Activated naive CD4-positive, alpha-beta T cell treated with anti-CD3 and anti-CD28 coated beads, Interleukin-2, amount 50 U/mL, for 24 hours (primary cell): ENCODE measurements at regions not wholly inside any gene's neighbourhood (a gene's known extent, or its start where the extent isn't known, plus 50 kb on each side); places are given as distances from the start of the nearest gene placed in this dataset.

ENCODE experiments used
- H3K27ac Mint-ChIP-seq: one replicate; pipeline ENCODE4 v1.8.0; 2021; ENCODE audit warnings: mild to moderate bottlenecking, mixed read lengths
- H3K27me3 Mint-ChIP-seq: one replicate; pipeline ENCODE4 v1.8.0; 2021; ENCODE audit warnings: mixed read lengths
- H3K36me3 Mint-ChIP-seq: one replicate; pipeline ENCODE4 v1.8.0; 2021; ENCODE audit warnings: mixed read lengths
- H3K4me1 Mint-ChIP-seq: one replicate; pipeline ENCODE4 v1.8.0; 2021; ENCODE audit warnings: mixed read lengths
- H3K4me3 Mint-ChIP-seq: one replicate; pipeline ENCODE4 v1.8.0; 2021; ENCODE audit warnings: mild to moderate bottlenecking, mixed read lengths
- H3K9me3 Mint-ChIP-seq: one replicate; pipeline ENCODE4 v1.8.0; 2021; ENCODE audit warnings: mixed read lengths

GRCh38 chr13:59542303-59542702 is 621.4 kb downstream of the DIAPH3 start:
- H3K4me3 Mint-ChIP-seq = no peak overlapping the region
- H3K4me1 Mint-ChIP-seq = no peaks in the 10 kb centered on the region
- H3K27me3 Mint-ChIP-seq = peaks cover 4% of the 10 kb centered on the region
- no peak overlapping the region for H3K27ac Mint-ChIP-seq
- H3K9me3 Mint-ChIP-seq = no peaks in the 10 kb centered on the region
- no peaks in the 10 kb centered on the region for H3K36me3 Mint-ChIP-seq

GRCh38 chr13:59543418-59543817 is 620.3 kb downstream of the DIAPH3 start:
- Mint-ChIP-seq H3K27me3 (peaks cover 4% of the 10 kb centered on the region), H3K36me3 (no peaks in the 10 kb centered on the region), H3K4me1 (no peaks in the 10 kb centered on the region), H3K27ac (no peak overlapping the region), H3K9me3 (no peaks in the 10 kb centered on the region), H3K4me3 (no peak overlapping the region)

- peaks cover under 1% of the 10 kb centered on the region for H3K36me3 Mint-ChIP-seq
- H3K27me3 Mint-ChIP-seq = peaks cover 4% of the 10 kb centered on the region
- H3K4me1 Mint-ChIP-seq = no peaks in the 10 kb centered on the region
- no peak overlapping the region for H3K27ac Mint-ChIP-seq
- no peak overlapping the region for H3K4me3 Mint-ChIP-seq
- peaks cover 2% of the 10 kb centered on the region for H3K9me3 Mint-ChIP-seq
These were observed 618.7 kb downstream of the DIAPH3 start for GRCh38 chr13:59545007-59545406.

- no peak overlapping the region for H3K4me3 Mint-ChIP-seq
- H3K27me3 Mint-ChIP-seq = peaks cover 4% of the 10 kb centered on the region
These were observed 617.5 kb downstream of the DIAPH3 start for GRCh38 chr13:59546178-59546577.

GRCh38 chr13:59547950-59548349 is 615.8 kb downstream of the DIAPH3 start:
- H3K27me3 Mint-ChIP-seq = peaks cover 4% of the 10 kb centered on the region
- H3K9me3 Mint-ChIP-seq = peaks cover 19% of the 10 kb centered on the region
- no peaks in the 10 kb centered on the region for H3K4me1 Mint-ChIP-seq
- H3K36me3 Mint-ChIP-seq = peaks cover 1% of the 10 kb centered on the region
- no peak overlapping the region for H3K4me3 Mint-ChIP-seq
- no peak overlapping the region for H3K27ac Mint-ChIP-seq

More at GRCh38 chr13:59546178-59546577, 617.5 kb downstream of the DIAPH3 start:
- Mint-ChIP-seq H3K4me1 (no peaks in the 10 kb centered on the region), H3K36me3 (peaks cover 1% of the 10 kb centered on the region), H3K9me3 (peaks cover 10% of the 10 kb centered on the region), H3K27ac (no peak overlapping the region)

- Mint-ChIP-seq H3K4me1 (no peaks in the 10 kb centered on the region), H3K4me3 (no peak overlapping the region), H3K36me3 (no peaks in the 10 kb centered on the region), H3K27me3 (peaks cover 4% of the 10 kb centered on the region), H3K27ac (no peak overlapping the region), H3K9me3 (peaks cover 7% of the 10 kb centered on the region)
These were observed 600.8 kb downstream of the DIAPH3 start for GRCh38 chr13:59562924-59563323.

GRCh38 chr13:59566561-59566960 is 597.2 kb downstream of the DIAPH3 start:
- Mint-ChIP-seq H3K27ac (no peak overlapping the region), H3K9me3 (peaks cover 7% of the 10 kb centered on the region)

GRCh38 chr13:59568306-59568705 is 595.4 kb downstream of the DIAPH3 start:
- no peak overlapping the region for H3K27ac Mint-ChIP-seq
- H3K27me3 Mint-ChIP-seq = peaks cover 9% of the 10 kb centered on the region
- H3K9me3 Mint-ChIP-seq = peaks cover 7% of the 10 kb centered on the region
- H3K4me1 Mint-ChIP-seq = no peaks in the 10 kb centered on the region
- no peaks in the 10 kb centered on the region for H3K36me3 Mint-ChIP-seq
- no peak overlapping the region for H3K4me3 Mint-ChIP-seq

More at GRCh38 chr13:59566561-59566960, 597.2 kb downstream of the DIAPH3 start:
- no peaks in the 10 kb centered on the region for H3K36me3 Mint-ChIP-seq
- H3K4me3 Mint-ChIP-seq = no peak overlapping the region
- H3K27me3 Mint-ChIP-seq = peaks cover 9% of the 10 kb centered on the region
- H3K4me1 Mint-ChIP-seq = no peaks in the 10 kb centered on the region

GRCh38 chr13:59570204-59570603 is 593.5 kb downstream of the DIAPH3 start:
- H3K4me3 Mint-ChIP-seq = no peak overlapping the region
- no peak overlapping the region for H3K27ac Mint-ChIP-seq
- H3K9me3 Mint-ChIP-seq = peaks cover 11% of the 10 kb centered on the region
- H3K4me1 Mint-ChIP-seq = no peaks in the 10 kb centered on the region
- H3K36me3 Mint-ChIP-seq = no peaks in the 10 kb centered on the region
- H3K27me3 Mint-ChIP-seq = peaks cover 9% of the 10 kb centered on the region

GRCh38 chr13:59584101-59584500 is 579.6 kb downstream of the DIAPH3 start:
- Mint-ChIP-seq H3K27me3 (peaks cover 5% of the 10 kb centered on the region), H3K4me1 (no peaks in the 10 kb centered on the region), H3K9me3 (peaks cover 4% of the 10 kb centered on the region), H3K27ac (no peak overlapping the region), H3K4me3 (no peak overlapping the region), H3K36me3 (no peaks in the 10 kb centered on the region)

GRCh38 chr13:59584761-59585670 is 578.7 kb downstream of the DIAPH3 start:
- no peaks in the 10 kb centered on the region for H3K36me3 Mint-ChIP-seq
- H3K4me1 Mint-ChIP-seq = no peaks in the 10 kb centered on the region
- H3K4me3 Mint-ChIP-seq = no peak overlapping the region
- peaks cover 4% of the 10 kb centered on the region for H3K9me3 Mint-ChIP-seq
- H3K27ac Mint-ChIP-seq = no peak overlapping the region
- peaks cover 5% of the 10 kb centered on the region for H3K27me3 Mint-ChIP-seq

GRCh38 chr13:59587030-59587429 is 576.7 kb downstream of the DIAPH3 start:
- Mint-ChIP-seq H3K27me3 (peaks cover 5% of the 10 kb centered on the region), H3K4me1 (no peaks in the 10 kb centered on the region), H3K36me3 (no peaks in the 10 kb centered on the region), H3K27ac (no peak overlapping the region), H3K9me3 (peaks cover 5% of the 10 kb centered on the region), H3K4me3 (no peak overlapping the region)

GRCh38 chr13:59587971-59588716 is 575.6 kb downstream of the DIAPH3 start:
- peaks cover 5% of the 10 kb centered on the region for H3K9me3 Mint-ChIP-seq
- H3K27ac Mint-ChIP-seq = no peak overlapping the region

GRCh38 chr13:59588717-59589067 is 575.0 kb downstream of the DIAPH3 start:
- Mint-ChIP-seq H3K36me3 (no peaks in the 10 kb centered on the region), H3K27ac (no peak overlapping the region), H3K4me1 (no peaks in the 10 kb centered on the region), H3K27me3 (peaks cover 8% of the 10 kb centered on the region), H3K4me3 (no peak overlapping the region), H3K9me3 (peaks cover 5% of the 10 kb centered on the region)

More at GRCh38 chr13:59587971-59588716, 575.6 kb downstream of the DIAPH3 start:
- Mint-ChIP-seq H3K27me3 (peaks cover 5% of the 10 kb centered on the region), H3K4me3 (no peak overlapping the region), H3K36me3 (no peaks in the 10 kb centered on the region), H3K4me1 (no peaks in the 10 kb centered on the region)

GRCh38 chr13:59601993-59602392 is 561.7 kb downstream of the DIAPH3 start:
- Mint-ChIP-seq H3K4me1 (no peaks in the 10 kb centered on the region), H3K36me3 (no peaks in the 10 kb centered on the region), H3K27me3 (peaks cover 8% of the 10 kb centered on the region), H3K9me3 (peaks cover 27% of the 10 kb centered on the region), H3K4me3 (no peak overlapping the region), H3K27ac (no peak overlapping the region)

- H3K4me1 Mint-ChIP-seq = no peaks in the 10 kb centered on the region
- H3K4me3 Mint-ChIP-seq = no peak overlapping the region
- no peaks in the 10 kb centered on the region for H3K36me3 Mint-ChIP-seq
- H3K9me3 Mint-ChIP-seq = peaks cover 27% of the 10 kb centered on the region
- no peak overlapping the region for H3K27ac Mint-ChIP-seq
- H3K27me3 Mint-ChIP-seq = peaks cover 8% of the 10 kb centered on the region
These were observed 560.1 kb downstream of the DIAPH3 start for GRCh38 chr13:59603646-59604045.
